A549 (cell line): ENCODE measurements at regions not wholly inside any gene's neighbourhood (a gene's known extent, or its start where the extent isn't known, plus 50 kb on each side); places are given as distances from the start of the nearest gene placed in this dataset.

ENCODE experiments used
- ATAC-seq, 2 experiments: fragments of 200-7000 bp in 1 of 2; fragments of >200 bp in 1 of 2; cut with Nextera tagmentation in 1 of 2; cut with Tn5 transposase in 1 of 2; 3 replicates each; pipeline versions ENCODE4 v1.8.0 to v1.9.1; 2018 to 2020; ENCODE audit warnings: mild to moderate bottlenecking in 1 of 2, moderate library complexity in 1 of 2
- CTCF ChIA-PET: fragments of 300-600 bp; sonication (Branson Sonifier 250); formaldehyde crosslinking; extraction: SDS; loops from one replicate; lab custom pipeline; 2021; ENCODE audit warnings: antibody characterized with exemption, inconsistent platforms; lab: Yijun Ruan, JAX
- POLR2A ChIA-PET: fragments of 350-600 bp; formaldehyde crosslinking; extraction: SDS; loops from one replicate; lab custom pipeline; 2021; ENCODE audit warnings: antibody characterized with exemption, inconsistent platforms; lab: Yijun Ruan, JAX
- DNase-seq, 2 experiments: peaks; one replicate each; pipeline versions ENCODE4 v3.0.0 to v3.0.0-alpha.2; 2011 to 2016; ENCODE audit warnings: low read depth in 1 of 2, low spot score in 1 of 2
- FAIRE-seq: peaks from 2 replicates; lab custom pipeline; 2011; peaks lifted over from hg19 to GRCh38; lab: Jason Lieb, UNC
- H3K27ac ChIP-seq, 2 experiments: fragments of >200 bp; sonication (Bioruptor Twin); formaldehyde crosslinking; 3 replicates each; pipeline ENCODE4 v1.5.1; 2016 to 2017
- H3K4me1 ChIP-seq: fragments of >200 bp; sonication (Bioruptor Twin); formaldehyde crosslinking; 3 replicates; pipeline ENCODE4 v1.6.1; 2016
- H3K4me2 ChIP-seq: fragments of >200 bp; sonication (Bioruptor Twin); formaldehyde crosslinking; 3 replicates; pipeline ENCODE4 v1.6.1; 2016
- H3K4me3 ChIP-seq: fragments of >200 bp; sonication (Bioruptor Twin); formaldehyde crosslinking; 3 replicates; pipeline ENCODE4 v1.5.1; 2016
- H3K9me3 ChIP-seq: fragments of >200 bp; sonication (Bioruptor Twin); formaldehyde crosslinking; 3 replicates; pipeline ENCODE4 v1.6.1; 2016
- ATOH8 ChIP-seq: fragments of 250-450 bp; sonication (Bioruptor Pico); IDR thresholded peaks from 2 replicates; pipeline ENCODE4 v1.5.0; 2020; ENCODE audit warnings: low read depth, mild to moderate bottlenecking, moderate library complexity
- BHLHE40 ChIP-seq: IDR thresholded peaks from 2 replicates; pipeline ENCODE4 v1.6.1; 2012; ENCODE audit warnings: low read depth, low read length, inconsistent platforms
- CBX2 ChIP-seq: fragments of 200-600 bp; sonication (generic); IDR thresholded peaks from 2 replicates; pipeline ENCODE4 v1.6.1; 2016; ENCODE audit warnings: low read depth, mild to moderate bottlenecking, borderline replicate concordance
- CHD2 ChIP-seq: fragments of 150-350 bp; IDR thresholded peaks from 2 replicates; pipeline ENCODE4 v1.6.1; 2014; ENCODE audit warnings: low read length; ENCODE audit not compliant: partially characterized antibody
- ELK1 ChIP-seq: fragments of 150-350 bp; IDR thresholded peaks from 2 replicates; pipeline ENCODE4 v1.6.1; 2014; ENCODE audit warnings: low read depth, mild to moderate bottlenecking, low read length
- FOSB ChIP-seq: fragments of 250-450 bp; sonication (Bioruptor Pico); IDR thresholded peaks from 2 replicates; pipeline ENCODE4 v1.5.0; 2020; ENCODE audit warnings: mild to moderate bottlenecking, moderate library complexity
- FOSL2 ChIP-seq, 2 experiments: fragments of 450-650 bp in 1 of 2; fragments of >200 bp in 1 of 2; sonication (Bioruptor Twin) in 1 of 2; formaldehyde crosslinking; IDR thresholded peaks; 2 replicates each; pipeline versions ENCODE4 v1.5.0 to v1.6.1; 2016 to 2020; ENCODE audit warnings: mild to moderate bottlenecking in 1 of 2, moderate library complexity in 1 of 2
- GATA3 ChIP-seq: IDR thresholded peaks from 2 replicates; pipeline ENCODE4 v1.6.1; 2012; ENCODE audit warnings: borderline replicate concordance
- HEYL ChIP-seq: fragments of 250-450 bp; sonication (Bioruptor Pico); IDR thresholded peaks from 2 replicates; pipeline ENCODE4 v1.8.0; 2021; ENCODE audit warnings: mild to moderate bottlenecking, moderate library complexity
- HOXA7 ChIP-seq: fragments of 250-450 bp; sonication (Bioruptor Pico); IDR thresholded peaks from 2 replicates; pipeline ENCODE4 v1.5.0; 2020; ENCODE audit warnings: mild to moderate bottlenecking, moderate library complexity
- JUNB ChIP-seq: fragments of >200 bp; sonication (Bioruptor Twin); formaldehyde crosslinking; IDR thresholded peaks from 2 replicates; pipeline ENCODE4 v1.6.1; 2016
- KDM1A ChIP-seq: fragments of 200-600 bp; sonication (generic); IDR thresholded peaks from 2 replicates; pipeline ENCODE4 v1.6.1; 2016; ENCODE audit warnings: low read depth, mild to moderate bottlenecking
- MAX ChIP-seq: IDR thresholded peaks from 2 replicates; pipeline ENCODE4 v1.6.1; 2012
- MAZ ChIP-seq: fragments of 150-350 bp; IDR thresholded peaks from 2 replicates; pipeline ENCODE4 v1.6.1; 2014; ENCODE audit warnings: antibody characterized with exemption, low read depth, low read length, borderline replicate concordance
- NFE2L2 ChIP-seq: fragments of 150-350 bp; conservative IDR thresholded peaks from 2 replicates; pipeline ENCODE4 v1.6.1; 2014; ENCODE audit warnings: low read length
- NPAS2 ChIP-seq: fragments of 250-450 bp; sonication (Bioruptor Pico); IDR thresholded peaks from 2 replicates; pipeline ENCODE4 v1.8.0; 2022; ENCODE audit warnings: mild to moderate bottlenecking, moderate library complexity, borderline replicate concordance
- NR3C1 ChIP-seq: fragments of >200 bp; sonication (Bioruptor Twin); formaldehyde crosslinking; IDR thresholded peaks from 3 replicates; pipeline ENCODE4 v1.6.1; 2017
- PBX3 ChIP-seq: IDR thresholded peaks from 2 replicates; pipeline ENCODE4 v1.6.1; 2012
- POLR2A ChIP-seq: IDR thresholded peaks from 2 replicates; pipeline ENCODE4 v1.6.1; 2012; ENCODE audit warnings: mild to moderate bottlenecking, low read length
- RNF2 ChIP-seq: fragments of 200-600 bp; sonication (generic); IDR thresholded peaks from 2 replicates; pipeline ENCODE4 v1.6.1; 2016; ENCODE audit warnings: low read depth, mild to moderate bottlenecking, antibody characterized with exemption, moderate library complexity, borderline replicate concordance
- SMC3 ChIP-seq: fragments of >200 bp; sonication (Bioruptor Twin); formaldehyde crosslinking; IDR thresholded peaks from 3 replicates; pipeline ENCODE4 v1.6.1; 2018; ENCODE audit warnings: inconsistent platforms
- SREBF2 ChIP-seq: fragments of 450-650 bp; IDR thresholded peaks from 2 replicates; pipeline ENCODE4 v1.6.1; 2014; ENCODE audit warnings: mild to moderate bottlenecking, moderate library complexity
- TP53 ChIP-seq: fragments of 250-450 bp; sonication (Bioruptor Pico); IDR thresholded peaks from 2 replicates; pipeline ENCODE4 v1.5.0; 2021; ENCODE audit warnings: mild to moderate bottlenecking, moderate library complexity
- ZC3H11A ChIP-seq: fragments of 450-650 bp; IDR thresholded peaks from 2 replicates; pipeline ENCODE4 v1.6.1; 2014; ENCODE audit warnings: antibody characterized with exemption, mild to moderate bottlenecking
- ZFP36 ChIP-seq: fragments of 450-650 bp; IDR thresholded peaks from 2 replicates; pipeline ENCODE4 v1.6.1; 2014; ENCODE audit warnings: borderline replicate concordance; ENCODE audit not compliant: partially characterized antibody
- WGBS: methylation state at CpG from one replicate; pipeline ENCODE4 v1.1.6; 2017; ENCODE audit errors: missing lambda C conversion rate; 5-methylcytosine and 5-hydroxymethylcytosine counted together

GRCh38 chr4:96913441-96914080, 1073.7 kb downstream of the PDHA2 start (continued):
- TF ChIP-seq SMC3 (no peak), KDM1A (no peak), GATA3 (no peak)

- no peaks in the 10 kb centered on the region for H3K9me3 ChIP-seq
- no peak for DNase-seq
- no peaks in the 10 kb centered on the region for H3K4me1 ChIP-seq
- H3K27ac ChIP-seq, result no peak overlapping the region
- no peak overlapping the region for H3K4me2 ChIP-seq
- whole genome bisulfite sequencing, result 14% methylated on average over 5 of the region's 5 CpGs
- H3K4me3 ChIP-seq, result no peak overlapping the region
- no peak for FAIRE-seq
- POLR2A ChIA-PET, result no interaction called here
- TF ChIP-seq RNF2, result no peak
- TF ChIP-seq NPAS2 (CRISPR knock-in tag), result no peak
- no peak for TF ChIP-seq HEYL (CRISPR knock-in tag)
- TF ChIP-seq, all 56 proteins: peak for 0
- CTCF ChIA-PET, result no interaction called here
- ATAC-seq, result no peak
These were observed 1076.8 kb downstream of the PDHA2 start for GRCh38 chr4:96916711-96917110.

GRCh38 chr4:96936886-96937285, 1097.0 kb downstream of the PDHA2 start:
- FAIRE-seq (no peak), DNase-seq (no peak), ATAC-seq (no peak)
- H3K27ac ChIP-seq, result no peak overlapping the region
- H3K9me3 ChIP-seq, result no peaks in the 10 kb centered on the region
- ChIA-PET POLR2A (no interaction called here), CTCF (no interaction called here)
- H3K4me1 ChIP-seq, result no peaks in the 10 kb centered on the region
- no peak overlapping the region for H3K4me2 ChIP-seq
- WGBS, result 22% methylated on average over 4 of the region's 6 CpGs
- H3K4me3 ChIP-seq, result no peak overlapping the region
- TF ChIP-seq HEYL (CRISPR knock-in tag), result no peak
- no peak for TF ChIP-seq PBX3
- TF ChIP-seq NFE2L2, result no peak
- TF ChIP-seq BHLHE40, result no peak
- no peak for TF ChIP-seq MAZ
- TF ChIP-seq ELK1, result no peak
- no peak for TF ChIP-seq POLR2A

GRCh38 chr4:96946552-96946951, 1106.7 kb downstream of the PDHA2 start:
- no peak for DNase-seq
- POLR2A ChIA-PET, result no interaction called here
- FAIRE-seq, result no peak
- no peak for TF ChIP-seq MAX
- TF ChIP-seq KDM1A, result no peak
- no peak for TF ChIP-seq ZFP36
- TF ChIP-seq ELK1, result no peak
- no peak for TF ChIP-seq TP53 (CRISPR knock-in tag)
- TF ChIP-seq ZC3H11A, result no peak
- TF ChIP-seq FOSL2 (IDR thresholded peaks at IDR 0.05), result no peak
- no peak for TF ChIP-seq FOSL2 (CRISPR knock-in tag; IDR thresholded peaks at IDR 0.05)
- no peak for TF ChIP-seq POLR2A
- TF ChIP-seq HOXA7 (CRISPR knock-in tag), result no peak
- TF ChIP-seq ATOH8, result no peak
- TF ChIP-seq FOSB (CRISPR knock-in tag), result no peak
- TF ChIP-seq CHD2, result no peak
- TF ChIP-seq HEYL (CRISPR knock-in tag), result no peak
- TF ChIP-seq CBX2, result no peak
- TF ChIP-seq NR3C1, result no peak
- TF ChIP-seq SREBF2, result no peak
- no peak for TF ChIP-seq JUNB
- no peak for TF ChIP-seq PBX3

More at GRCh38 chr4:96946552-96946951, 1106.7 kb downstream of the PDHA2 start:
- ATAC-seq, result no peak
- CTCF ChIA-PET, result no interaction called here
- Histone ChIP-seq H3K27ac (no peak overlapping the region), H3K4me1 (no peaks in the 10 kb centered on the region), H3K4me2 (no peak overlapping the region), H3K4me3 (no peak overlapping the region), H3K9me3 (no peaks in the 10 kb centered on the region)
- 11% methylated on average over 2 of the region's 2 CpGs for WGBS
